CD4-positive, alpha-beta T cell treated with Interferon alpha-2 for 1 hour (primary cell): ENCODE measurements at regions not wholly inside any gene's neighbourhood (a gene's known extent, or its start where the extent isn't known, plus 50 kb on each side); places are given as distances from the start of the nearest gene placed in this dataset.
"Not testable (repeated sequence)": the region's sequence is repeated elsewhere in the genome, so short reads cannot be mapped to it uniquely, and the experiment has no call there.

Experiments
- DNase-seq, 2 donors: peaks; one replicate each; pipeline ENCODE4 v3.0.0-alpha.2; 2020 to 2022

GRCh38 chr1:182225755-182226154, 164.2 kb upstream of the ZNF648 start:
- DNase-seq = not testable (repeated sequence)

DNA sequence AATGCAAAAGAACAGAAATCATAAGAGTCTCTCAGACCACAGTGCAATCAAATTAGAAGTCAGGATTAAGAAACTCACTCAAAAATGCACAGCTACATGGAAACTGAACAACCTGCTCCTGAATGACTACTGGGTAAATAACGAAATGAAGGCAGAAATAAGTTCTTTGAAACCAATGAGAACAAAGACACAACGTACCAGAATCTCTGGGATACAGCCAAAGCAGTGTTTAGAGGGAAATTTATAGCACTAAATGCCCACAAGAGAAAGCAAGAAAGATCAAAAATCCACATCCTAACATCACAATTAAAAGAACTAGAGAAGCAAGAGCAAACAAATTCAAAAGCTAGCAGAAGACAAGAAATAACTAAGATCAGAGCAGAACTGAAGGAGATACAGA, 160.5 kb upstream of the ZNF648 start:
- DNase-seq = not testable (repeated sequence)

DNA sequence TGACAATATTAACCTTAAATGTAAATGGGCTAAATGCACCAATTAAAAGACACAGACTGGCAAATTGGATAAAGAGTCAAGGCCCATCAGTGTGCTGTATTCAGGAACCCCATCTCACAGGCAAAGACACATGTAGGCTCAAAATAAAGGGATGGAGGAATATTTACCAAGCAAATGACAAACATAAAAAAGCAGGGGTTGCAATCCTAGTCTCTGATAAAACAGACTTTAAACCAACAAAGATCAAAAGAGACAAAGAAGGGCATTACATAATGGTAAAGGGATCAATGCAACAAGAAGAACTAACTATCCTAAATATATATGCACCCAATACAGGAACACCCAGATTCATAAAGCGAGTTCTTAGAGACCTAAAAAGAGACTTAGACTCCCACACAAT, 159.9 kb upstream of the ZNF648 start:
- not testable (repeated sequence) for DNase-seq

GRCh38 chr1:182217967-182218366, 156.5 kb upstream of the ZNF648 start:
- DNase-seq = no peak

- DNase-seq = no peak
Observed at GRCh38 chr1:182217071-182217470, 155.6 kb upstream of the ZNF648 start.

DNA sequence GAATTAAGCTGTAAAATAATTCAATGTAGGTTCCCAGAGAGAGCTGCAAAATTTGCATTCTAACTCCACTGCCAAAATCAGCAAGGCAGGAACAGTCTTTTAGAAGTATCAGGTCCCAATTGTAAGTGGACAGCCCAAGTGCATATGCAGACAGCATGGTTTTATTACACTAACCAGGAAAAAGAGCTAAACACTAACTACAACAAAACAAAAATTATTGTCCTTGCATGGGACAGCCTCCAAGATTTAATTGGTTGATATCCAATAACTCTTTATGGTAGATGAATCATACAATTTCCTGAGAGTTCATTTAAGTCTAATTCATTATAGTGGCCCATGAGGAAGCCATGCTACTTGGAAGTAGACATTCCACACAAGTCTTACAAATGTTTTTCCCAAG, 154.3 kb upstream of the ZNF648 start:
- DNase-seq = no peak

GRCh38 chr1:182213163-182213562, 151.7 kb upstream of the ZNF648 start:
- no peak for DNase-seq

DNA sequence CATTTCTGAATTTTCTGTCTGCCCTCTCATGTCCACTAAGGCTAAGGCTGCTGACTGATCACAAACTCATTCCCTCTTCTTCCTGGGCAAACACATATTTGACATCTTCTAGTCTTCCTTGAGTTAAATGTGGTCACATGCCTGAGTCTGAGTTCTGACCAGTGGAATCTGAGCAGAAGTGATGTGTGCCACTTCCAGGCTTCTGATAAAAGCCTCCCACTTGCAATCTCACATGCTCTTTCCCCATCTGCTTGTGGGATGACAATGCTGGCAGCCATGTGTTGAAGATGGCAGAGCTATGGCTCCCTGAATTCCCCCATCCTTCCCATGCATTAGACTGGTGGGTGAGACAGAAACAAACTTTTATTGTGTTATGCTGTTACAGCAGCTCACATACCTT, 149.9 kb upstream of the ZNF648 start:
- DNase-seq = no peak

GRCh38 chr1:182210417-182210816, 148.9 kb upstream of the ZNF648 start:
- DNase-seq = no peak

DNA sequence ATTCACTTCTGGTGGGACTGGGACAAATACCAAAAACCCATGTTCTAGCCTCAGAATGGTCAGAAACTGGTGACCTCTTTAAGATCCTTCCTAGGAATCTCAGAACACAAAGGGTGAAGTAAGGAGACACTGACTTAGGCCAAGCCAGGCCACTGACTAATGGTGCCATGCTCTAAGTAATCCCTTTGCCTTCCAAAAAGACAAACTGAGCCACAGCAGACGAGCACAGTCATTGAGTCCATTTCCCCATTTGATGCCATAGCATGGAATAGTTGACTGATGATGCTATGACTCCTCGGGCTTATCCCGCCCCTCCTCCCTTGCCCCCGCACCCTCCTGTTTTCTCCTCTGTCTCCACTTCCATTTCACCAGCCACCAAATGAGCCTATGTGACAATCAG, 145.8 kb upstream of the ZNF648 start:
- DNase-seq = no peak

DNA sequence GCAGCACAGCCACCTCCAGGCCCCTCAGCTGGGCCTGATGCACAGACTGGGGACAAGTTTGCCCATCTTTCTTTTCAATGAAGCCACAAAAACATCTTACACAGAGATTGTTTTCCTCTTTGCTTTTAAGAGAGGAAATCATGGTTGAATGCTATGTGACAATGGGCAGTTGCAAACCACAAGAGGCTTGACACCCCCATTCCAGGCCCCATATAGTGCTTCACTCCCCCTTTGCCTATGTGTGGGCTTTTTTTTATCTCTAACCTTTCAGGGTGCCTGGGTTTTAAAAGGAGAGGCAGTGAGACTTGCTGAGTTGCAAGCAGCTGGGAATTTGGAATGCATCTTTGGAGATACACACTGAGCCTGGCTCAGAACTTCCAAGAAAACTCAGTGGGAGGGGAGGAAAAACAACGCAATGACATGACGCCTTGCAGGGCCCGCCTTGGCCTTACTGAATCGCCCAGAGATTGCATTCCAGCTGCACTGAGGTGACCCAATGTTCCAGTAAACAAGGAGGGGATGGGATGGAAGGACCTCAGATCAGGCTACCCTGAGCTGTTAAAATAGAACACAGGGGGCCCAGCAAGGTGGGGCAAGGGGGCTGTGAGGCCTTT, 145.2 kb upstream of the ZNF648 start:
- no peak for DNase-seq

- DNase-seq = no peak
Observed at GRCh38 chr1:182205351-182206022, 144.0 kb upstream of the ZNF648 start.

DNA sequence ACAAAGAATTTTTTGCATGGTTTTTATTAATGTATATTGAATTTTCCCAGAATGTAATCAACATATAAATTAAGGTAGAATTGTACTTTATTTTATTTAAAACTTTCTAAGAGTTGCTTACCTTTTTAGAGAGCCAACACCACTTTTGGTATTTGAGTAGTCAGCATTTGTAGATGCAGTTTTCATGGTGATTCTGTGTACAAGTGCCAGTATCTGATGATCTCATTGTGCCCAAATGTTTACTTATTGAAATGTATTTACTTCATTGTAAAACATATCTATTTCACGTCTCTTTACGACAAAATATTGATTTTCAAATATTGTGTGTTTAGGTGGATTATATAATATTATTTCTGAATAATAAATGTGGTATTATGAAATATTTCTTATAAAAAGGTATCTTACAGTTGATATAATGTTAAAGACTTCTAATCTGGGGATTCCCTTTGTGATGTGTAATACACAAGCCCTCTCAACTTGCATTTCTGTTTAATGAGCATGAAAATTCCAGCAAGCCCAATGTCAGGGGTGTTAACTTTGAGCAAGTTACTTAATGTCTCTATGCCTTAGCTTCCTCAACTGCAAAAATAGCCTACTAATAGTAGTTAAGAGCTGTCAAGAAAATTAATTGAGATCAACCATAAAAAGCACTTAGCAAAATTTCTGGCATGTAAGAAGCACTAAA, 141.8 kb upstream of the ZNF648 start:
- no peak for DNase-seq

DNA sequence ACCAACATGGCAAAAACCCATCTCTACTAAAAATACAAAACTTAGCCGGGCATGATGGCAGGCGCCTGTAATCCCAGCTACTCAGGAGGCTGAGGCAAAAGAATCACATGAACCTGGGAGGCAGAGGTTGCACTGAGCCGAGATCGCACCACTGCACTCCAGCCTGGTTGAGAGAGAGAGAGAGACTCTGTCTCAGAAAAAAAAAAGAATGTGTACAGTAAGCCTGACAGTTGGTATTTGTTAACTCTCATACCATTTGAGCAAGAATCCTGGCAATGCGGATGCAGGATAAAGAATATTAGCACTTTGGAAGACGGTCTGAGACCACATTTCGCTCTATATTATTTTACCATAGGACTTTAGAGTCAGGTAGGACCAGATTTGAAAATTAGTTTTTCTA, 140.0 kb upstream of the ZNF648 start:
- DNase-seq = not testable (repeated sequence)

DNA sequence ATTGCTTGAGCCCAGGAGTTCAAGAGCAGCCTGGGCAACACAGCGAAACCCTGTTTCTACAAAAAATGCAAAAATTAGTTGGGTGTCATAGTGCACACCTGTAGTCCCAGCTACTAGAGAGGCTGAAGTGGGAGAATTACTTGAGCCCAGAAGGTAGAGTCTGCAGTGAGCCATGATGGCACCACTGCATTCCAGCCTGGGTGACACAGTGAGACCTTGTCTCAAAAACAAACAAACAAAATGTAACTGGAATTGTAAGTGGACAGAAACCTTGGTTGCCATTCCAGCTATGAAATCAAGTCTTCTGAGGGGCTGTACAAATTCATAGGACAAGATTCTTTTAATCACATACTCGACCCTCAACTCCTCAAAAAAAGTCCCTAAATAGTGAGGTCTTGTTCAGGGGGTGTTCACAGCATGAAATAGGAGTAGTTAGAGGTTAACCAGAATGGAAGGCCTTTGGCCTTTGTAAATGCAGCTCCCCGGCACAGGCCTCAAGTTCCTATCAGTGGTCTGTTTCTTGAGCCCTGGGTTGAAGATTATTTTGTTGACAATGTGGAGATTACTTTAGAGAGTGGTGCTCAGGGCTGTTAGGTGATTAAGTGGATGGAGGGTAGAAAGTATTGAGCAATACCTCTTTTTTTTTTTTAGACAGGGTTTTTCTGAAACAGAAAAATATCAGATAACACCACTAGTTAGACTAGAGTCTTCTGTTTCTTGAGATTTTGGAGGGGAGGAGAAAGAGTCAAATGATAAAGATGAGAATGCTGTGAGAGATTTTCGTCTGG, 138.7 kb upstream of the ZNF648 start:
- no peak for DNase-seq

DNA sequence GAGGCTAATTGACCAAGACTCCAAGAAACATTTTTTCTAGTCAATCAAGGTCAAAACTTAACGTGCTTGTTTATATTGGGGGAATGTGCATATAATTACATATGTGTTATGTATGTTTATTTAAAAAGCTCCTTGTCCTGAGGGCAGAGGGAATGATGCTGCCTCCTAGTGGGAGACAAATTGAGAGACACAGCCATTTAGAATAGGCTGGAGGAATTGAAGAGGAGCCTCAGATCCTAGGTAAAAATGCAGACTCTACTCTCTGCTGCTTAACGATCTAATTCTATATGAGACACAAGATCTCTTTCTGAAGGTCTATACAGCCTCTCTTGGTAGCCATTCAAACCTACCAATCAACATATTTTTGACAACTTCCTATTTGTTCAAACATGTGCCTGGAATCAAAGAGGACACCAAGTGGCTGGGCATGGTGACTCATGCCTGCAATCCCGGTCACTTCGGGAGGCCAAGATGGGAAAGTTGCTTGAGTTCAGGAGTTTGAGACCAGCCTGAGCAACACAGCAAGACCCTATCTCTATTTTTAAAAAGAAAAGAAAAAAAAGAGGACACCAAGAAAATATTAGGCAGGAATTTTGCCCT, 136.6 kb upstream of the ZNF648 start:
- DNase-seq = peak in 1 of 2 donors; percentile 12

- DNase-seq = no peak
Observed at GRCh38 chr1:182196897-182197870, 135.7 kb upstream of the ZNF648 start.

- DNase-seq = no peak
Observed at GRCh38 chr1:182195733-182196132, 134.2 kb upstream of the ZNF648 start.

DNA sequence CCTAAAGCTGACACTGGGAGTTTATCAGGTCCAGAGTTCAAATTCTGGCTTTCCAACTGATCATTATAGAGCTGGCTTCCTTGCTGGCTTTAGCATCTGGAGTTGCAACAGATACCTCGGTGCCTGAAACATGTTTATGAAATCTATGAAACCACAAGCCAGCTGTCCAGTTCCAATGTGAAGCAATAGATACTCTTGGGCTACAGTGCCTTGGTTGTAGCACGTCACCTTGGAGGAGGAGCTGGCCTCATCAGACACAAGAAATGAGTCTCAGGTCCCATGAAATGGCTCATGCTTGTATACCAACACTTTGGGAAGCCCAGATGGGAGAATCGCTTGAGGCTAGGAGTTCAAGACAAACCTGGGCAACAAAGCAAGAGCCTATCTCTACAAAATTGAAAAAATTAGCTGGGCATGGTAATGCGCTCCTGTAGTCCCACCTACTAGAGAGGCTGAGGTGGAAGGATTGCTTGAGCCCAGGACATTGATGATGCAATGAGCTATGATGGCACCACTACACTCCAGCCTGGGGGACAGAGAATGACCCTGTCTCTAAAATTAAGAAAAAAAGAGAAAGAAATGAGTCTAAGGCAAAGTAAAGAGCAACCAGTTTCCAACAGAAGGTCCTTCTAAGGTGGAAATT, 132.5 kb upstream of the ZNF648 start:
- peak in 1 of 2 donors; percentile 63 for DNase-seq

DNA sequence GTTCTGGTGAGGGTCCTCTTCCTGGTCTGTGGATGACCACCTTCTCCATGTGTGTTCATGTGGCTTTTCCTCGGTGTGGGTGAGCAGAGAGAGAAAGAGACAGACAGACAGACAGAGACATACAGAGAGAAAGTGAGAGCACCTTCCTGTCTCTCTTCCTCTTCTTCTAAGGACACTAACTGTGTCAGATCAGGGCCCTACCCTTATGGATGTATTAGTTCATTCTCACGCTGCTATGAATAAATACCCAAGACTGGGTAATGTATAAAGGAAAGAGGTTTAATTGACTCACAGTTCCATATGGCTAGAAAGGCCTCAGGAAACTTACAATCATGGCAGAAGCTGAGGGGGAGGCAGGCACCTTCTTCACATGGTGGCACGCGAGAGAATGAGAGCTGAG, 131.5 kb upstream of the ZNF648 start:
- no peak for DNase-seq

DNA sequence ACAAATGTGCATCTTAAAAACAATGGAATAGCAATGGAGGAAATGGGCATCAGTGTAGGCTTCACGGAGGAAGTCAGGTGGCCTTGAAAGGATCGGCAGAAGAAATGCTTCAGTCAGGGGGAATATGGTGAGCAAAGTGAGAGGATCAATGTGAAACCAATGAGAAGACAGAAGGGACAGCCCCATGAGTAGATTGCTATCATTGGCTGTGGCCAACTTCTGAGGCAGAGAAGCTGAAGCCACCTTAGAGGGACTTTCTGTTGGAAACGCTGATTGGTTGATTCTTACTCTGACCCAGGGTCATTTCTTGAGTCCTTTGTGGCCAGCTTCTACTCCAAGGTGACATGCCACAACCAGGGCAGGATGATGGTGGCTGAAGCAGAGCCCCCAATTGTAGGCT, 130.7 kb upstream of the ZNF648 start:
- DNase-seq = no peak
